H9 (cell line): ENCODE measurements at regions not wholly inside any gene's neighbourhood (a gene's known extent, or its start where the extent isn't known, plus 50 kb on each side); places are given as distances from the start of the nearest gene placed in this dataset.

Experiments used
- DNase-seq: peaks from one replicate; pipeline ENCODE4 v3.0.0-alpha.2; 2017
- H2AFZ ChIP-seq: one replicate; pipeline ENCODE4 v1.6.1; 2013; ENCODE audit warnings: mild to moderate bottlenecking, low read length, control low read depth, moderate library complexity
- H2AK5ac ChIP-seq: 2 replicates; pipeline ENCODE4 v1.6.1; 2013; ENCODE audit warnings: low read length, control low read depth, mixed read lengths; ENCODE audit not compliant: insufficient read length
- H2BK120ac ChIP-seq: one replicate; pipeline ENCODE4 v1.6.1; 2013; ENCODE audit warnings: low read depth, mild to moderate bottlenecking, low read length, control low read depth, inconsistent platforms; ENCODE audit not compliant: poor library complexity, severe bottlenecking
- H2BK12ac ChIP-seq: 2 replicates; pipeline ENCODE4 v1.6.1; 2013; ENCODE audit warnings: low read length, control low read depth, mixed read lengths, low read depth; ENCODE audit not compliant: insufficient read length
- H2BK15ac ChIP-seq: 2 replicates; pipeline ENCODE4 v1.6.1; 2013; ENCODE audit warnings: low read depth, low read length, control low read depth
- H2BK20ac ChIP-seq: one replicate; pipeline ENCODE4 v1.6.1; 2013; ENCODE audit warnings: low read depth, mild to moderate bottlenecking, low read length, control low read depth, inconsistent platforms; ENCODE audit not compliant: poor library complexity, severe bottlenecking
- H2BK5ac ChIP-seq: 2 replicates; pipeline ENCODE4 v1.6.1; 2013; ENCODE audit warnings: low read length, control low read depth, mixed read lengths; ENCODE audit not compliant: insufficient read length
- H3K14ac ChIP-seq: 2 replicates; pipeline ENCODE4 v1.6.1; 2013; ENCODE audit warnings: low read length, control low read depth; ENCODE audit not compliant: insufficient read depth
- H3K18ac ChIP-seq: 2 replicates; pipeline ENCODE4 v1.6.1; 2013; ENCODE audit warnings: low read depth, mild to moderate bottlenecking, mixed read lengths, low read length, control low read depth; ENCODE audit not compliant: insufficient read length
- H3K23ac ChIP-seq: 2 replicates; pipeline ENCODE4 v1.6.1; 2013; ENCODE audit warnings: low read length, control low read depth, mixed read lengths, low read depth; ENCODE audit not compliant: insufficient read length
- H3K23me2 ChIP-seq: 2 replicates; pipeline ENCODE4 v1.6.1; 2013; ENCODE audit warnings: low read depth, mild to moderate bottlenecking, mixed read lengths, low read length, control low read depth; ENCODE audit not compliant: insufficient read length, poor library complexity, severe bottlenecking
- H3K27ac ChIP-seq: 2 replicates; pipeline ENCODE4 v1.5.1; 2013; ENCODE audit warnings: low read length, control low read depth, mixed read lengths, low read depth; ENCODE audit not compliant: insufficient read length
- H3K27me3 ChIP-seq: 2 replicates; pipeline ENCODE4 v1.6.1; 2013; ENCODE audit warnings: low read length, control low read depth, inconsistent platforms; ENCODE audit not compliant: insufficient read depth
- H3K4ac ChIP-seq: 2 replicates; pipeline ENCODE4 v1.6.1; 2013; ENCODE audit warnings: low read depth, mild to moderate bottlenecking, control low read depth, inconsistent platforms, low read length, moderate library complexity
- H3K4me1 ChIP-seq: 2 replicates; pipeline ENCODE4 v1.6.1; 2013; ENCODE audit warnings: low read length, control low read depth, inconsistent platforms; ENCODE audit not compliant: insufficient read depth
- H3K4me2 ChIP-seq: 2 replicates; pipeline ENCODE4 v1.6.1; 2013; ENCODE audit warnings: low read length, control low read depth, mixed read lengths; ENCODE audit not compliant: insufficient read length, insufficient read depth
- H3K56ac ChIP-seq: 2 replicates; pipeline ENCODE4 v1.6.1; 2013; ENCODE audit warnings: low read depth, mild to moderate bottlenecking, mixed read lengths, low read length, control low read depth; ENCODE audit not compliant: insufficient read length
- H3K79me1 ChIP-seq: 2 replicates; pipeline ENCODE4 v1.6.1; 2013; ENCODE audit warnings: low read depth, mild to moderate bottlenecking, moderate library complexity, low read length, control low read depth, inconsistent platforms; ENCODE audit not compliant: insufficient read depth, poor library complexity, severe bottlenecking
- H3K79me2 ChIP-seq: 2 replicates; pipeline ENCODE4 v1.6.1; 2013; ENCODE audit warnings: low read length, control low read depth, inconsistent platforms; ENCODE audit not compliant: insufficient read depth
- H3K9ac ChIP-seq: 2 replicates; pipeline ENCODE4 v1.6.1; 2013; ENCODE audit warnings: low read length, control low read depth, mixed read lengths; ENCODE audit not compliant: insufficient read length; ENCODE audit errors: extremely low read depth
- H3K9me3 ChIP-seq: one replicate; pipeline ENCODE4 v1.6.1; 2013; ENCODE audit warnings: low read depth, low read length, inconsistent platforms; ENCODE audit not compliant: control insufficient read depth
- H3T11ph ChIP-seq: one replicate; pipeline ENCODE4 v1.6.1; 2013; ENCODE audit warnings: mild to moderate bottlenecking, low read length, control low read depth, inconsistent platforms
- H4K20me1 ChIP-seq: one replicate; pipeline ENCODE4 v1.6.1; 2013; ENCODE audit not compliant: control insufficient read depth, insufficient read length, insufficient read depth
- H4K5ac ChIP-seq: 2 replicates; pipeline ENCODE4 v1.6.1; 2013; ENCODE audit warnings: low read depth, mild to moderate bottlenecking, mixed read lengths, low read length, control low read depth; ENCODE audit not compliant: insufficient read length
- H4K8ac ChIP-seq: replicated peaks from 2 replicates; pipeline ENCODE4 v1.6.1; 2013; ENCODE audit warnings: low read length, control low read depth, mixed read lengths, low read depth; ENCODE audit not compliant: insufficient read length
- H4K91ac ChIP-seq: 2 replicates; pipeline ENCODE4 v1.6.1; 2013; ENCODE audit warnings: low read depth, mild to moderate bottlenecking, moderate library complexity, mixed read lengths, low read length, control low read depth; ENCODE audit not compliant: insufficient read length
- H3K27ac Mint-ChIP-seq, 3 experiments: 2 replicates in 2 of 3; 3 replicates in 1 of 3; pipeline ENCODE4 v1.8.0; 2020 to 2021; ENCODE audit warnings: mixed read lengths in 3 of 3, mild to moderate bottlenecking in 1 of 3, moderate library complexity in 1 of 3
- H3K27me3 Mint-ChIP-seq: 2 replicates; pipeline ENCODE4 v1.8.0; 2021; ENCODE audit warnings: low read depth, mild to moderate bottlenecking, moderate library complexity, mixed read lengths
- H3K36me3 Mint-ChIP-seq, 3 experiments: 2 replicates in 2 of 3; 3 replicates in 1 of 3; pipeline ENCODE4 v1.8.0; 2020 to 2021; ENCODE audit warnings: low read depth in 3 of 3, mixed read lengths in 3 of 3; ENCODE audit not compliant: insufficient read depth in 1 of 3
- H3K4me1 Mint-ChIP-seq, 2 experiments: 2 replicates each; pipeline ENCODE4 v1.8.0; 2020; ENCODE audit warnings: mixed read lengths in 2 of 2
- H3K4me3 Mint-ChIP-seq, 2 experiments: 2 replicates in 1 of 2; 3 replicates in 1 of 2; pipeline ENCODE4 v1.8.0; 2020 to 2021; ENCODE audit warnings: mild to moderate bottlenecking in 2 of 2, mixed read lengths in 2 of 2, moderate library complexity in 1 of 2
- H3K9me3 Mint-ChIP-seq, 2 experiments: 2 replicates in 1 of 2; 3 replicates in 1 of 2; pipeline ENCODE4 v1.8.0; 2020; ENCODE audit warnings: mild to moderate bottlenecking in 2 of 2, mixed read lengths in 2 of 2, moderate library complexity in 1 of 2
- WGBS: extraction: QIAGEN DNeasy Blood & Tissue Kit; methylation state at CpG from one replicate; pipeline ENCODE4 v1.1.7; 2013; ENCODE audit warnings: missing lambda C conversion rate, low lambda C conversion rate, mixed read lengths; ENCODE audit not compliant: insufficient read length; ENCODE audit errors: extremely low coverage; 5-methylcytosine and 5-hydroxymethylcytosine counted together
- TF ChIP-seq, protein P1 (sequence below): fragments of 200-600 bp; sonication (generic); conservative IDR thresholded peaks from 3 replicates; pipeline ENCODE4 v1.8.0; 2021; ENCODE audit warnings: antibody characterized with exemption, mild to moderate bottlenecking

DNA sequence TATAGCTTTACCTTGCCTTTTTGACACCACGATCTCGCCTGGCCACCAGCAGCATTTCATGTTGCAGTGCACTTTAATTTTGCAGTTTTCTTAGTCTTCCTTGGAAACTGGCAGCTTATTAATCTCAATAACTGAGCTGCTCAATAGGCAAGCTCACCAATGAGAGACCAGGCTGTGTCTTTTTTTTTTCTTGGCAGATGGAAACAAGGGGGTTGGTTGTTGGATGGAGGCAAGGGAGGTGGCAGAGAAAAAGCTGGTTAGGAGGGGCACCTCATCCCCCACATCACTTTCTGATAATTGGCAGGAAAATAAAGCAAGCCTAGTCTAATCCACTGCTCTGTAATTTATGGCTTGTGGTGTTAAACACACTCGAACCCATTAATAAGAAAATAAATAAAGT is 324.5 kb upstream of the WWC1 start:
- Histone ChIP-seq H3K56ac (no peak overlapping the region), H2BK12ac (no peak overlapping the region), H2AK5ac (no peak overlapping the region), H3K23ac (no peak overlapping the region), H3K27ac (no peak overlapping the region), H3K79me2 (no peaks in the 10 kb centered on the region), H4K8ac (no peak overlapping the region), H3K9ac (no peak overlapping the region), H3K4me2 (no peak overlapping the region), H3K9me3 (no peaks in the 10 kb centered on the region), H3K4ac (no peak overlapping the region), H3K79me1 (no peaks in the 10 kb centered on the region), H3K23me2 (no peaks in the 10 kb centered on the region), H4K20me1 (no peaks in the 10 kb centered on the region), H2BK5ac (no peak overlapping the region), H2BK15ac (no peak overlapping the region), H4K91ac (no peak overlapping the region), H2BK120ac (no peak overlapping the region), H3K4me1 (peaks cover 4% of the 10 kb centered on the region; the same call in 1 of the 2 replicates), H3K18ac (no peak overlapping the region), H2AFZ (no peak overlapping the region), H4K5ac (no peak overlapping the region), H2BK20ac (no peak overlapping the region), H3K27me3 (no peaks in the 10 kb centered on the region), H3K14ac (no peak overlapping the region), H3T11ph (no peak overlapping the region)
- Mint-ChIP-seq H3K27ac (no peak overlapping the region), H3K36me3 (no peaks in the 10 kb centered on the region), H3K4me3 (no peak overlapping the region), H3K9me3 (no peaks in the 10 kb centered on the region), H3K4me1 (peaks cover 38 to 46% of the 10 kb centered on the region in 2 experiments), H3K27me3 (no peaks in the 10 kb centered on the region)
- no CpG with 5 or more reads among the region's 3 CpGs for WGBS
- no peak for DNase-seq
- TF ChIP-seq, protein P1, sequence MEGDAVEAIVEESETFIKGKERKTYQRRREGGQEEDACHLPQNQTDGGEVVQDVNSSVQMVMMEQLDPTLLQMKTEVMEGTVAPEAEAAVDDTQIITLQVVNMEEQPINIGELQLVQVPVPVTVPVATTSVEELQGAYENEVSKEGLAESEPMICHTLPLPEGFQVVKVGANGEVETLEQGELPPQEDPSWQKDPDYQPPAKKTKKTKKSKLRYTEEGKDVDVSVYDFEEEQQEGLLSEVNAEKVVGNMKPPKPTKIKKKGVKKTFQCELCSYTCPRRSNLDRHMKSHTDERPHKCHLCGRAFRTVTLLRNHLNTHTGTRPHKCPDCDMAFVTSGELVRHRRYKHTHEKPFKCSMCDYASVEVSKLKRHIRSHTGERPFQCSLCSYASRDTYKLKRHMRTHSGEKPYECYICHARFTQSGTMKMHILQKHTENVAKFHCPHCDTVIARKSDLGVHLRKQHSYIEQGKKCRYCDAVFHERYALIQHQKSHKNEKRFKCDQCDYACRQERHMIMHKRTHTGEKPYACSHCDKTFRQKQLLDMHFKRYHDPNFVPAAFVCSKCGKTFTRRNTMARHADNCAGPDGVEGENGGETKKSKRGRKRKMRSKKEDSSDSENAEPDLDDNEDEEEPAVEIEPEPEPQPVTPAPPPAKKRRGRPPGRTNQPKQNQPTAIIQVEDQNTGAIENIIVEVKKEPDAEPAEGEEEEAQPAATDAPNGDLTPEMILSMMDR = no peak
